ENCODE measurements at regions not wholly inside any gene's neighbourhood (a gene's known extent, or its start where the extent isn't known, plus 50 kb on each side); places are given as distances from the start of the nearest gene placed in this dataset.

DNA sequence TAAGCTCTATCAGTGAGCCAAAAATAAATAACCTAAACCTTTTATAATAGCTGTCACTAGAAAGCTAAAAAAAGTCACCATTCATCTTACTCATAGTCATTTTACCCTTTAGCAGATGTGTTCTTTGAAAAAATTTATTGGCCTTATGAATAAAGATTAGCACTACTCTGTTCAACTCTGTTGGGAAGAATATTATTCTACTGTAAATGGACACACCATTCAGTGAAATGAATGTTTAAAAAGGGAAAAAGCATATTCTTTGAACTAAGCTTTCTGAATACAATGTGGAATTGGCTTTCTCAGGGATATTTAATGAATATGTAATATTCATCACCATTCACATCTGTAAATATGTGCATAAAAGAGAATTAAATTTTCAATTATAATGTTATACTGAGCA lies 422.0 kb downstream of the CBLN2 start:
- TF ChIP-seq, protein P1, sequence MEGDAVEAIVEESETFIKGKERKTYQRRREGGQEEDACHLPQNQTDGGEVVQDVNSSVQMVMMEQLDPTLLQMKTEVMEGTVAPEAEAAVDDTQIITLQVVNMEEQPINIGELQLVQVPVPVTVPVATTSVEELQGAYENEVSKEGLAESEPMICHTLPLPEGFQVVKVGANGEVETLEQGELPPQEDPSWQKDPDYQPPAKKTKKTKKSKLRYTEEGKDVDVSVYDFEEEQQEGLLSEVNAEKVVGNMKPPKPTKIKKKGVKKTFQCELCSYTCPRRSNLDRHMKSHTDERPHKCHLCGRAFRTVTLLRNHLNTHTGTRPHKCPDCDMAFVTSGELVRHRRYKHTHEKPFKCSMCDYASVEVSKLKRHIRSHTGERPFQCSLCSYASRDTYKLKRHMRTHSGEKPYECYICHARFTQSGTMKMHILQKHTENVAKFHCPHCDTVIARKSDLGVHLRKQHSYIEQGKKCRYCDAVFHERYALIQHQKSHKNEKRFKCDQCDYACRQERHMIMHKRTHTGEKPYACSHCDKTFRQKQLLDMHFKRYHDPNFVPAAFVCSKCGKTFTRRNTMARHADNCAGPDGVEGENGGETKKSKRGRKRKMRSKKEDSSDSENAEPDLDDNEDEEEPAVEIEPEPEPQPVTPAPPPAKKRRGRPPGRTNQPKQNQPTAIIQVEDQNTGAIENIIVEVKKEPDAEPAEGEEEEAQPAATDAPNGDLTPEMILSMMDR (conservative IDR thresholded peaks at IDR 0.05; ENCODE audit: low read depth, low read length), result no peak
- no peak for TF ChIP-seq EZH2 (IDR thresholded peaks at IDR 0.05; ENCODE audit: borderline replicate concordance, low read depth, low read length, poor library complexity, severe bottlenecking)

Measured in A673 (cell line).